ENCODE measurements at regions not wholly inside any gene's neighbourhood (a gene's known extent, or its start where the extent isn't known, plus 50 kb on each side); places are given as distances from the start of the nearest gene placed in this dataset.
A peak's percentile ranks its signal among the peaks of the same experiment; 100 is the strongest.
"Not testable (repeated sequence)": the region's sequence is repeated elsewhere in the genome, so short reads cannot be mapped to it uniquely, and the experiment has no call there.

DNA sequence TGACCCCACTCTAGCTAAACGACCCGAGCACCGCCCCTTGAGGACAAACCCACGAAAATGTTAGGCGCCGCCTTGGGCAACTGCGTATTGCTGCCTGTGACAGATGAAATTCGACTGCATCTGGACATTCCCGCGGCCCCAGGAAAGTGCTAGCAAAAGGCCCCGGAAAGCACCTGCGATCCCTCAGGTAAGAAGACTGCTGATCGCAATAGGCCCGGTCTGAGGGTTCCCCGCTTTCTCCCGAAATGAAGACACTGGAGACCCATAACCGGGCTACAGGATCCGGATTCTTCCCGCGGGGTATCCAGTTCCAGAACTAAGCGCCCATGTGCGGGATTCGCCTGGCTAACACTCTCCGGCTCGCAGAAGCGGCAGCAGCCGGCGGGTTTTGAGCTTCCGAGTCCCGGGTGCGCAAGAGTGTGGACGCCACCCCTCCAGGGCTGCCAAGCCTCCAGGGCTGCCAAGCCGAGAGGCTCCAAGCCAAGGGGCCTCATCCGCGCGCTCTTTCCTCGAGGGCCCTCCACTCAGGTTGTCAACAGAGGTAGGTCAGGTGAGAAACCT is 157.9 kb upstream of the NBPF11 start:
- DNase-seq: no peak

- DNase-seq: no peak
Measured at GRCh38 chr1:148308832-148309458, 156.9 kb upstream of the NBPF11 start.

- no peak for DNase-seq
Measured at GRCh38 chr1:148307583-148308185, 155.6 kb upstream of the NBPF11 start.

DNA sequence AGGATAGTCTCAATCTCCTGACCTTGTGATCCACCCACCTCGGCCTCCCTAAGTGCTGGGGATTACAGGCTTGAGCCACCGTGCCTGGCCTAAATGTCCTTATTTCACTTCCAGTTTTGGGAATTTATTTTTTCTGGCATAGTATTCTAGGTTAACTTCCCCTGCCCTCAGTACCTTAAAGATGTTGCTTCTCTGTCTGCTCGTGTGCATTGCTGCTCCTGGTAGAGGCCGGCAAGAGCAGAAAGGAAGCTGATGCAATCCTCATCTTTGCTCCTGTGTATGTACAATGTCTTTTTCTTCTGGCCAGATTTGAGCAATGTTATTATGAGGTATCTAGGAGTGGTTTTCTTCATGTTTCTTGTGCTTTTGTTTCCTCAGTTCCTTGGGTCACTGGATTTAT is 152.9 kb upstream of the NBPF11 start:
- not testable (repeated sequence) for DNase-seq

DNA sequence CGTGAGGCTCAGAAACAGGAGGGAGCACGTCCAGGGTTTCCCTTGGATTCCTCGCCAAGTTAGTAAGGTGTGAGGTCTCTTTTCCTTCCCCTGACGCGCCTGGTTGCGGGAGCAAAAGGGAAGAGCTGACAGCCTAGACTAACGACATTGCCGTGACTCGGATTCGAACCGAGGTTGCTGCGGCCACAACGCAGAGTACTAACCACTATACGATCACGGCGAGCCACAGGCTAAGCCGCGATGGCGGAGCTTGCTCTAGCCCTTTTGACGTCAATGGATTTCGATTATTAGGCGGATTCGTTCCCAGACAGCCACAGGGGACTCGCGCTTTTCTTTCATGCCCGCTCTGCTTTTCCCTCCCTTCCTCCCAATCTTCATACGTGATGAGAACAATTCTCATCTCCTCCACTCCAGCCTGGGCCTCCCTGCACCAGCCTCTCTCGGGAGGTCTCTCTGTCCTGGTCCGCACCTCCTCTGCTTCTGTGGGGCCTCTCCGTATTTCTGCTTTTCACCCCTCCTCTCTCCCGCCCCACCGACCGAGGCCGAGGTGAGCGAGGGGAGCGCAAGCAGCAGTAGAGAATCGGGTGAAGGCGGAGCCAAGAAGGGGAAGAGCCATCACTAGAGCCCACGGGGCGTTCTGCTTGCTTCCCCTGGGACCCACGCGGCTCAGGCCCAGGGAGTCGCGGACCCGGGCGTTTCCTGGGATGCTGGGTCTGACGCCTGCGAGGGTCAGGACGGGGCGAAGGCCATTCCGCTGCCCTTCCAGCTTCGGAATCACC is 150.7 kb upstream of the NBPF11 start:
- DNase-seq: peak; percentile 71

DNA sequence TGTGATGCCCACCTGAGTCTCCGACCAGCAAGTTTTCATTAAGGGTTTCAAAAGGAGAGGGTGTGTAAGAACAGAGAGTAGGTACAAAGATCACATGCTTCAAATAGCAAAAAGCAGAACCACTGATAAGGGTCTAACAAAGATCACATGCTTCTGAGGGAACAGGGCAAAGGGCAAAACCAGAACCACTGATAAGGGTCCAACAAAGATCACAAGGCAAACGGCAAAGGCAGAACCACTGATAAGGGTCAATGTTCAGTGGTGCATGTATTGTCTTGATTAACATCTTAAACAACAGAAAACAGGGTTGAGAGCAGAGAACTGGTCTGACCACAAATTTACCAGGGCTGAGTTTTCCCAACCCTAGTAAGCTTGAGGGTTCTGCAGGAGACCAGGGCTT is 145.8 kb upstream of the NBPF11 start:
- not testable (repeated sequence) for DNase-seq

DNA sequence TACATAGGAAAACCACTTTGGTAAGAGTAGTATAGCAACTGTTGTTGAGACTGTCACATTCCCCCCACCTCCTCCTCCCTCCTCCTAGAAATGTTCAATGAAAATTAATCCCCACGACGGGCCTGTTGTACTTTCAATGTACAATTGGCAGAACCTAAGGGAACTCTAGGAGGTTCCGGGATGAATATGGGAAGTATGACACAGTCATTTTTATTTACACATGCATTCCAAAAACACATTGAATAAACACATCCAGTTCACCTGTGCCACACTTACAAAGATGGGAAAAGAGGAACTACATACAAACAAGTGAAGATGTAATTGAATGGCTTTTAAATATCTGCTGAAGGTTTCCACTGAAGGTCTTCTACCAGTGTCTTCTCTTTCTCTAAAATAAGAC is 144.4 kb upstream of the NBPF11 start:
- no peak for DNase-seq

DNA sequence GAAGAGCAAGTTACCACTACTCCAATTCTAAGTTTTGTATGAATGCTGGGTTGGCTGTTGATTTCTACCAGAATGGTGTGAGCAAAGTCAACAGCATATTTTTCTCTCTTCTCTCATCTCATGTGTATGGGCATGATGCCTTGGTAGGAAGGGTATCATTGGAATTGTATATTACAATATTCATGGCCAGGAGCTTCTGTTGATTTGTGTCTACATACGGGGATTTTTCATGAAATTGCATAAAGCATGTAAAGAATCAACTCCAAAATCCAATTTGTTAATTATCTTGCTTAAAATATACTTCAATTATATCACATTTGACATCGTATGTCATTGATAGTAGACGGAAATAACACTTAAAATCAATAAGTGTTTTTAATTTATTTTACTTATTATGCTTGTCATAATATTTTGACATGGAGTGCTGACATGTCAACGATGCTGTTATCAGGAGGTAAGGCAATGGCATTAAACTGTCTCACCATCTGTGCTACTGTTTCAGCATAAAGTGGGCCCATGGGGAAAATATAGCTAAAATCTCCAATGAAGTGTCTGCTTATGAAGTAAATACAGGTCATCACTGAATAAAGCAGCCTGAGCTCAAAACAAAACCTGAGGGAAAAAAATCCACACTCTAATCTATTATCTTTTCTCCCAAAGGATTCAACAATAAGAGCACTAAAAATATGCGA is 142.2 kb upstream of the NBPF11 start:
- DNase-seq: no peak

GRCh38 chr1:148293651-148294050 is 141.6 kb upstream of the NBPF11 start:
- no peak for DNase-seq

GRCh38 chr1:148292915-148293314 is 140.8 kb upstream of the NBPF11 start:
- DNase-seq: no peak

GRCh38 chr1:148290881-148291280 is 138.8 kb upstream of the NBPF11 start:
- DNase-seq: no peak

DNA sequence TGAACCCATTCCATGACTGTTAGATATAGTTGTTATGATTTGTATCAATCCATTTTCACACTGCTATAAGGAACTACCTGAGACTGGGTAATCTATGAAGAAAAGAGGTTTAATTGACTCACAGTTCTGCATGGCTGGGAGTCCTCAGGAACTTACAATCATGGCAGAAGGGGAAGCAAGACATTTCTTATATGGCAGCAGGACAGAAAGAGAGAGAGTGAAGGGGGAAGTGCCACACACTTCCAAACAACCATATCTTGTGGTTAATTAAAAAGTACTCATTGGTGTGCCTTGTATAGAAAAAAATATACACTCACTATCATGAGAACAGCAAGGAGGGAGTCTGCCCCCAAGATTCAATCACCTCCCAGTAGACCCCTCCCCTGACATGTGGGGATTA is 137.6 kb upstream of the NBPF11 start:
- no peak for DNase-seq

DNA sequence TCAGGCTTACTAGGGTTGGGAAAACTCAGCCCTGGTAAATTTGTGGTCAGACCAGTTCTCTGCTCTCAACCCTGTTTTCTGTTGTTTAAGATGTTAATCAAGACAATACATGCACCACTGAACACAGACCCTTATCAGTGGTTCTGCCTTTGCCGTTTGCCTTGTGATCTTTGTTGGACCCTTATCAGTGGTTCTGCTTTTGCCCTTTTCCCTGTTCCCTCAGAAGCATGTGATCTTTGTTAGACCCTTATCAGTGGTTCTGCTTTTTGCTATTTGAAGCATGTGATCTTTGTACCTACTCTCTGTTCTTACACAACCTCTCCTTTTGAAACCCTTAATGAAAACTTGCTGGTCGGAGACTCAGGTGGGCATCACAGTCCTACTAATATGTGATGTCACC is 133.9 kb upstream of the NBPF11 start:
- DNase-seq: not testable (repeated sequence)

DNA sequence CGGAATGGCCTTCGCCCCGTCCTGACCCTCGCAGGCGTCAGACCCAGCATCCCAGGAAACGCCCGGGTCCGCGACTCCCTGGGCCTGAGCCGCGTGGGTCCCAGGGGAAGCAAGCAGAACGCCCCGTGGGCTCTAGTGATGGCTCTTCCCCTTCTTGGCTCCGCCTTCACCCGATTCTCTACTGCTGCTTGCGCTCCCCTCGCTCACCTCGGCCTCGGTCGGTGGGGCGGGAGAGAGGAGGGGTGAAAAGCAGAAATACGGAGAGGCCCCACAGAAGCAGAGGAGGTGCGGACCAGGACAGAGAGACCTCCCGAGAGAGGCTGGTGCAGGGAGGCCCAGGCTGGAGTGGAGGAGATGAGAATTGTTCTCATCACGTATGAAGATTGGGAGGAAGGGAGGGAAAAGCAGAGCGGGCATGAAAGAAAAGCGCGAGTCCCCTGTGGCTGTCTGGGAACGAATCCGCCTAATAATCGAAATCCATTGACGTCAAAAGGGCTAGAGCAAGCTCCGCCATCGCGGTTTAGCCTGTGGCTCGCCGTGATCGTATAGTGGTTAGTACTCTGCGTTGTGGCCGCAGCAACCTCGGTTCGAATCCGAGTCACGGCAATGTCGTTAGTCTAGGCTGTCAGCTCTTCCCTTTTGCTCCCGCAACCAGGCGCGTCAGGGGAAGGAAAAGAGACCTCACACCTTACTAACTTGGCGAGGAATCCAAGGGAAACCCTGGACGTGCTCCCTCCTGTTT is 128.9 kb upstream of the NBPF11 start:
- not testable (repeated sequence) for DNase-seq

DNA sequence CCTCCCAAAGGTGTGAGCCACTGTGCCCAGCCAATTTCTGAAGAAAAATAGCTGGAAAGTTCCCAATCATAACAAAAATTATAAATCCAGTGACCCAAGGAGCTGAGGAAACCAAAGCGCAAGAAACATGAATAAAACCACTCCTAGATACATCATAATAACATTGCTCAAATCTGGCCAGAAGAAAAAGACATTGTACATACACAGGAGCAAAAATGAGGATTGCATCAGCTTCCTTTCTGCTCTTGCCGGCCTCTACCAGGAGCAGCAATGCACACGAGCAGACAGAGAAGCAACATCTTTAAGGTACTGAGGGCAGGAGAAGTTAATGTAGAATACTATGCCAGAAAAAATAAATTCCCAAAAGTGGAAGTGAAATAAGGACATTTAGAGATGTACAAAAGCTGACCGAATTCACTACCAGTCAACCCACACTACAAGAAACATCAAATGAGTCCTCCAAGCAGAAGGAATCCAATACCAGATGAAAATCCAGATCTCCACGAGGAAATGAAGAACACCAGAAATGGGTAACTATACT is 127.0 kb upstream of the NBPF11 start:
- not testable (repeated sequence) for DNase-seq

- not testable (repeated sequence) for DNase-seq
Measured at GRCh38 chr1:148277865-148278279, 125.8 kb upstream of the NBPF11 start.

GRCh38 chr1:148267066-148267465 is 115.0 kb upstream of the NBPF11 start:
- not testable (repeated sequence) for DNase-seq

GRCh38 chr1:148264374-148265276 is 112.5 kb upstream of the NBPF11 start:
- DNase-seq: no peak

DNA sequence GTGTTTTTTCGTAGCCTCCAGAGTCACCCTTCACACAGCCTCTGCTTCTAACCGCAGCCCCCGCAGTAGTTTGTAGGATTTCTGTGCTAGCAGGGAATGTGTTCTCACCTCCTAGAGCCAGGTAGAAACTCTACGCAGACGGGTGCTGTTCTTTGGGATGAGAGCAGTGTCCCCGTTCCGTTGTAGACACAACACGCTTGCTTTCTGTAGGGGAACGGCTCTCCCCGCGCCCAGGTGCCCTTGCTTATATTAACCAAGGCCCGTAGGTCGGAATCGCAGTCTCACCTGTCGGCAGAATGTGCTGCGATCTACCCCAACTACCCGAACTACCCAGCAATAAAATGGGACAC is 111.8 kb upstream of the NBPF11 start:
- DNase-seq: no peak

DNA sequence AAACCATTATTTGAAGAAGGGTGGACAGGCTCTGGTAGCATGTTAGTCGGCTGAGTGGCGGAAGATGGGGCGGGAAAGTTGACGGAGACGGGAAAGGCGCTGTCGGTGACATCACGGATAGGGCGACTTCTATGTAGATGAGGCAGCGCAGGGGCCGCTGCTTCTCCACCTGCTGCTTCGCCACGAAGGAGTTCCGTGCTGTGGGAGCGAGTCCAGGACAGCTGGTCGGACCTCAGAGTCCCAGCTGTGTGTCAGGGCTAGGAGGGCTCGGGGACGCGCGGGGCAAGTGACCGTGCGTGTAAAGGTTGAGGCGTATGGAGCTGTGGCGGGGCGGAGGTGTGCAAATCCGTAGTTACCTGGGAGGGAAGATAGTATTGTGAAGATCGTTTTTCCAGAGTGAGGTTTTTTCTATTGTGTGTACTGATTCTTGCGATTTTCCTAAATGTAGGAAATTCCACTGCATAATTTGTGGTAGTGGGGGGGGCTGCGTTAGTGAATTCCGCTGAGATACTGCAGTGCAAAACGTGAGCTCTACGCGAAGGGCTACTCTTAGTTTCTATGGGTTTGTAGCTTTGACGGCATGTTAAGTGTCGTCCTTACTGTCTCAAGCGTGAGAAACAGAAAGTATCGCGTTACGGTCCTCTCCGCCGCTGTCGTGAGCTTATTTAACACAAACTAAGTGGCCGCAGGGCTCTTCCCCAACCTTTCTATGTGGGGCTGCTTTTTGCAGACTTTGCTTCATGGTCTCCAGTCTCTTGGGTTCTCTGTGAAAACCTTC is 111.2 kb upstream of the NBPF11 start:
- peak; percentile 42 for DNase-seq
